GM12875 (cell line): ENCODE measurements at regions not wholly inside any gene's neighbourhood (a gene's known extent, or its start where the extent isn't known, plus 50 kb on each side); places are given as distances from the start of the nearest gene placed in this dataset.

Experiments
- H3K4me3 ChIP-seq: one replicate; pipeline ENCODE4 v1.5.1; 2011; ENCODE audit warnings: low read depth, low read length, control low read depth
- TF ChIP-seq, protein P1 (sequence below): IDR thresholded peaks from 2 replicates; pipeline ENCODE4 v1.5.1; 2011; ENCODE audit warnings: low read depth, mild to moderate bottlenecking, control low read depth, inconsistent platforms, low read length, moderate library complexity, borderline replicate concordance; ENCODE audit not compliant: insufficient read depth

DNA sequence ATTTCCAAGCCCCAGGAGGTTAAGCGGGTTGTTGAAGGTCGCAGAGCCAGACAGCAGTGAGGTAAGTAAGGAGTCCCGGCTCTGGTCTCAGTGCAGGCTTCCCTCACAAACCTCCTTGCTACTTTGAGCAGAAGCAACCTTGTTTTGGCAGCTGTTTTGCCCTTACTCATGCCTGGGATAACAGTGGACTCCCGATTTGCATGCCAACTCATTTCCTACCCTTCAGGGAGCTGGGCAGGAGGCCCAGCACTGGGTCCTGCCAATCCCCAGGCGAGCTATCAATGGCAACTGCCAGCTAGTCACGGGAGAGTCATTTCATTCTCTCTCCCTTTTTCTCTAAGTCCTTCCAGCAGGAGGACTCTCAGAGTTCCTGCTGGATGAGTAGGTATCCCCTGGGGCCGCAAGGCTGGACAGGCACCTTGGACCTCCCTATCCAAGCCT is 72.0 kb upstream of the KSR1 start:
- TF ChIP-seq, protein P1, sequence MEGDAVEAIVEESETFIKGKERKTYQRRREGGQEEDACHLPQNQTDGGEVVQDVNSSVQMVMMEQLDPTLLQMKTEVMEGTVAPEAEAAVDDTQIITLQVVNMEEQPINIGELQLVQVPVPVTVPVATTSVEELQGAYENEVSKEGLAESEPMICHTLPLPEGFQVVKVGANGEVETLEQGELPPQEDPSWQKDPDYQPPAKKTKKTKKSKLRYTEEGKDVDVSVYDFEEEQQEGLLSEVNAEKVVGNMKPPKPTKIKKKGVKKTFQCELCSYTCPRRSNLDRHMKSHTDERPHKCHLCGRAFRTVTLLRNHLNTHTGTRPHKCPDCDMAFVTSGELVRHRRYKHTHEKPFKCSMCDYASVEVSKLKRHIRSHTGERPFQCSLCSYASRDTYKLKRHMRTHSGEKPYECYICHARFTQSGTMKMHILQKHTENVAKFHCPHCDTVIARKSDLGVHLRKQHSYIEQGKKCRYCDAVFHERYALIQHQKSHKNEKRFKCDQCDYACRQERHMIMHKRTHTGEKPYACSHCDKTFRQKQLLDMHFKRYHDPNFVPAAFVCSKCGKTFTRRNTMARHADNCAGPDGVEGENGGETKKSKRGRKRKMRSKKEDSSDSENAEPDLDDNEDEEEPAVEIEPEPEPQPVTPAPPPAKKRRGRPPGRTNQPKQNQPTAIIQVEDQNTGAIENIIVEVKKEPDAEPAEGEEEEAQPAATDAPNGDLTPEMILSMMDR = no peak
- no peak overlapping the region for H3K4me3 ChIP-seq

DNA sequence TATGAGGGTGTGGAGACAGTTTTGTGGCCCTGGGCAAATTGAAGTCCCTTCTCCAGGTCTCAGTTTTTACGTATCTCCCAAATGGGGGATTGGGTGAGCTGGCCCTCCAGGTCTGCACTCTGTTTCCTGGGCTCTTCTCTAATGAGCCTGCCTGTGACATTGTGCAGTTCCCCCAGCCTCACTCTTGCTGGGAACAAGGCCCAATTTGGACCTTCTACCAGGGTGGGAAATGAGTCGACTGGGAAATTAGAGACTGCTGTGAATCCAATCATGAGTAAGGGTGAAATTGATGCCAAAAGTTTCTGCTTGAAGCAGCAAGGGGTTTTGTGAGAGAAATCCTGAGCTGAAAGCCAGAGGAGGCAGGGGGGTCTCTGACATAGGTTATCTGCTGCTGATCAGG is 71.5 kb upstream of the KSR1 start:
- no peak overlapping the region for H3K4me3 ChIP-seq

DNA sequence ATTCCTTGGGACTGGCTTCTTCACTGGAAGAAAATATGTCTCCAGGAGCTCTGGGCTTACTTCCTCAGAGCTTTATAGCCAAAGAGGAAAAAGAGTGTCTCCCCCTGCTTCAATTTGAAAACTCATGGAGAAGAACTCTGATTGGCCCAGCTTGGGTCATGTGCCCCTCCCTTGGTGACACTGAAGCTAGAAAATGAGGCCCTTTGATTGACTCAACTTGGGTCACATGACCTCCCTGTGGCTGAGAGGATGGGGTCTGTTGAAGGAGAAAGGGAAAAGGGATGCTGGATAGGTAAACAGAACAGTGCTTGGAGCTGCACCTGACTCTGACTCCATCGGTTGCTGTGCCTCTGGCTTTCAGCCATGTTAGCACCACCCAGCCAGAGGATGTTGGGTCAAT is 70.6 kb upstream of the KSR1 start:
- TF ChIP-seq, protein P1 = no peak

More for the DNA sequence above, 71.5 kb upstream of the KSR1 start:
- TF ChIP-seq, protein P1 = no peak

DNA sequence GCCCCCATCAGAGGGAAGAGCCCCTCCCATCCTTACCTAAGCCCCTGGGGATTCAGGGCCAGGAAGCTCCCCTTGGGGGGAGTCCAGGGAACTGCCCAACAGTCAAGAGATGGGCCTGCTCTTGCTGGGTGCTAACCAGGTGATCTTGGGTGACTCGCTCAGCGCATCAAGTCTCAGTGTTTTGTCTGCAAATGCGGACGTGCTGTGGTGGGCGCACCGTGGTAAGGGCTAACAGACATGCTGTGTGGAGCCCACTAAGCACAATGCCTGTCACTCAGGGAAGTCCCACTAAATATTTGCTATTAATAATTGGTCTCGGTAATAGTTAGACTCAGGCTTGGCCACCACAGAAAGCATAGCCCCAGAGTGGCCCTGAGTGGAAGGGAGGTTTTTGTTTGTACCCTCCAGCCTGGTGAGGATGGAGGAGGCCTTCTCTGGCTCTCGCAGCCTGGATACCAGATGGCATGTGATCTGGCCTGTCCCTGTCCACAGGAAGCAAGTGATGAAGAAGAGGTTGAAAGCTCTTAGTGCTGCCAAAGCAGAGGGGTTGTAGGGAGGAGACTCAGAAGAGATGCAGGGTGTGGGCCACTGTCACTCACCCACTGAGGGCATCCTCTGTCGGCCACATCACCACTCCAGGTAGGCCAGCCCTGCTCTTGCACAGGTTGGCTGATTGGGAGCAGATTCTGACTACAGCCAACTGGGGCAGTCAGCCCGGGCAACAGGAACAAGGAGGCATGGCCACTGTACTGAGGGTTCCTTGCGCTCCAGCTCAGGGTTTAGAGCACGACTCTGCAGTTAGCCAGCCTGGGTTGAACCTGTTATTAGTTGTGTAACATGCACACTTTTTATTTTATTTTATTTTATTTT is 69.8 kb upstream of the KSR1 start:
- TF ChIP-seq, protein P1 = no peak
- no peak overlapping the region for H3K4me3 ChIP-seq

More for the DNA sequence above, 70.6 kb upstream of the KSR1 start:
- no peak overlapping the region for H3K4me3 ChIP-seq

DNA sequence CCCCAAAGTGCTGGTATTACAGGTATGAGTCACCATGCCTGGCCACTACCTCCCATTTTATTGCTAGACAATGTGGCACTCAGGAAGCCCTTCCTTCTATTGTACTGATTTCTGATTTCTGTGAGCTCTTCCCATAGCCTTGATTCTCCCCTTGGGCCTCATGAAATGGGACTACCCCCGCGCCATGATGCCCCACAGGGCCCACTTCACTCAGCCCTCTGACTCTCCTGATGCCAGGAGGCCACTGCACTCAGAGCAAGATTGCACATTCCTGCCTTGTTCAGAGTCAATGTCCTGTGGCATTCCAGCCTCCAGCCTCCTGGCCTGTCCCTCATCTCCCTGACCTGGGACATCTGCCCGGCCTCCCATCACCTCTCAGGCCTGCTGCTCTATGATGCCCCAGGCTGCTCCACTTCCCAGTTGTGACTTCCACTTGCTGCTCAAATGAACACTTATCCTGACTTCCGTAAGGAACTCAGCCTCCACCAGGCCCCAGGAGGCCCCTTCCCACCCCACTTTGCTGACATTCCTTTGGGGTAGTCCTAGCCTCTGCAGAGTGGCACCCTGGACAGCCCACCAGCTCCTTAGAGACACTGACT is 66.6 kb upstream of the KSR1 start:
- H3K4me3 ChIP-seq = no peak overlapping the region
- TF ChIP-seq, protein P1 = no peak

DNA sequence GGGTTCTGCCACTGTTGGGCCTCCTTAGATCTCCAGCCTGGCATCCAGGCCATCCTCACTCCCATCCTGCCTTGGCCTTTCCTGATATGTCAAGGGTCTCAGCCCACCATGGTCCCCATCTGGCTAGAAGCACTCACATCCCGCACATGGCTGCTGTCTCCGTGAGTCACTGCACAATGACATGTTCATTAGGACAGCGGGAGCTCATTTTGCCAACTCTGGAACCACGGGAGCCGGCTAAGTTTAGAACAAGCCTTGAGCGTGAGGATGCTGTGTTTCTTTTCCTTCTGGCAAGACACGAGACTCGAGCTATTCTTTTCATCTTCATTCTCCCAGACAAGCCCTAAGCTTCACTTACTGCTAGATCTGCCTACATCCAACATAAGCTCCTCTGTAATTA is 65.7 kb upstream of the KSR1 start:
- no peak overlapping the region for H3K4me3 ChIP-seq
- TF ChIP-seq, protein P1 = no peak

DNA sequence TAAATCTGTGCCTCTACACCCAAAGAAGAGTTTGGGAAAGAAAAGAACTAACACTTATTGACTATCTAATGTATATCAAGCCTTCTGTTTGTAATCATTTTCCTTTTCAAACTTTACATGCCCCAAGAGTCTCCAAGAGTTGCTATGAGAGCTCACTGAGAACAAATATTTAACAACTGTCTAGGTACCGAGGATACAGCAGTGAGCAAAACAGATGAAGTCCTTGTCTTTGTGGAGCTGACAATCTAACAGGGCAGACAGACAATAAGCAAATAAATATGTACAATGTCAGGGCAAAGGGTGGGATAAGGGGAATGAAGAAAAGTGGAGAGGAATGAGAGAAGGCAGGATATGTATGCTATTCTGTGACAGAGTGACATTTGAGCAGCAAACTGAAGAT is 64.8 kb upstream of the KSR1 start:
- no peak overlapping the region for H3K4me3 ChIP-seq
- TF ChIP-seq, protein P1 = no peak
